ENCODE measurements at regions not wholly inside any gene's neighbourhood (a gene's known extent, or its start where the extent isn't known, plus 50 kb on each side); places are given as distances from the start of the nearest gene placed in this dataset.

DNA sequence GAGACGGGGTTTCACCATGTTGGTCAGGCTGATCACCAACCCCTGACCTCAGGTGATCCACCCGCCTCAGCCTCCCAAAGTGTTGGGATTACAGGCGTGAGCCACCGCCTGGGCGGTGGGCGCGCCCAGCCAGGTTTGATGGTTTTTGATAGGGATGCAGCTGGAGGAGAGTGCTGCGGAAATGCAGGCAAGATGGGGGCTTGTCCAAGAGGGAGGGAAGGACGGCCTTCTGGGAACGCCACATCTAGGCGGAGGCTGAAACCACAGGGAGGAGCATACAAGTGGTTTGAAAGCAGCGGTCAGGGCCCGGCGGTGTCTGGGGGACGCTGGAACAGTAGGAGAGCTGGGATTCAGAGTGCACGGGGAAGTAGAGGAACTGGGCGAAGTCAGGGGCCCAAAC lies 134.6 kb downstream of the VRK1 start:
- no peak overlapping the region for H3K27ac ChIP-seq
- H3K4me2 ChIP-seq (ENCODE audit: low read length), result no peak overlapping the region
- no peaks in the 10 kb centered on the region for H3K4me1 ChIP-seq
- H3K79me2 ChIP-seq, result no peaks in the 10 kb centered on the region
- no peak overlapping the region for H2AFZ ChIP-seq
- H3K27me3 ChIP-seq (ENCODE audit: control insufficient read depth, insufficient read depth, low read length), result no peaks in the 10 kb centered on the region
- H3K36me3 ChIP-seq (ENCODE audit: control insufficient read depth, insufficient read depth, low read length), result no peaks in the 10 kb centered on the region
- H3K9ac ChIP-seq, result no peak overlapping the region
- H3K4me3 ChIP-seq (ENCODE audit: low read depth, low read length), result no peak overlapping the region
- H3K9me3 ChIP-seq (ENCODE audit: control insufficient read depth, low read length), result no peaks in the 10 kb centered on the region
- TF ChIP-seq, protein P1, sequence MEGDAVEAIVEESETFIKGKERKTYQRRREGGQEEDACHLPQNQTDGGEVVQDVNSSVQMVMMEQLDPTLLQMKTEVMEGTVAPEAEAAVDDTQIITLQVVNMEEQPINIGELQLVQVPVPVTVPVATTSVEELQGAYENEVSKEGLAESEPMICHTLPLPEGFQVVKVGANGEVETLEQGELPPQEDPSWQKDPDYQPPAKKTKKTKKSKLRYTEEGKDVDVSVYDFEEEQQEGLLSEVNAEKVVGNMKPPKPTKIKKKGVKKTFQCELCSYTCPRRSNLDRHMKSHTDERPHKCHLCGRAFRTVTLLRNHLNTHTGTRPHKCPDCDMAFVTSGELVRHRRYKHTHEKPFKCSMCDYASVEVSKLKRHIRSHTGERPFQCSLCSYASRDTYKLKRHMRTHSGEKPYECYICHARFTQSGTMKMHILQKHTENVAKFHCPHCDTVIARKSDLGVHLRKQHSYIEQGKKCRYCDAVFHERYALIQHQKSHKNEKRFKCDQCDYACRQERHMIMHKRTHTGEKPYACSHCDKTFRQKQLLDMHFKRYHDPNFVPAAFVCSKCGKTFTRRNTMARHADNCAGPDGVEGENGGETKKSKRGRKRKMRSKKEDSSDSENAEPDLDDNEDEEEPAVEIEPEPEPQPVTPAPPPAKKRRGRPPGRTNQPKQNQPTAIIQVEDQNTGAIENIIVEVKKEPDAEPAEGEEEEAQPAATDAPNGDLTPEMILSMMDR (IDR thresholded peaks at IDR 0.05), result no peak

DNA sequence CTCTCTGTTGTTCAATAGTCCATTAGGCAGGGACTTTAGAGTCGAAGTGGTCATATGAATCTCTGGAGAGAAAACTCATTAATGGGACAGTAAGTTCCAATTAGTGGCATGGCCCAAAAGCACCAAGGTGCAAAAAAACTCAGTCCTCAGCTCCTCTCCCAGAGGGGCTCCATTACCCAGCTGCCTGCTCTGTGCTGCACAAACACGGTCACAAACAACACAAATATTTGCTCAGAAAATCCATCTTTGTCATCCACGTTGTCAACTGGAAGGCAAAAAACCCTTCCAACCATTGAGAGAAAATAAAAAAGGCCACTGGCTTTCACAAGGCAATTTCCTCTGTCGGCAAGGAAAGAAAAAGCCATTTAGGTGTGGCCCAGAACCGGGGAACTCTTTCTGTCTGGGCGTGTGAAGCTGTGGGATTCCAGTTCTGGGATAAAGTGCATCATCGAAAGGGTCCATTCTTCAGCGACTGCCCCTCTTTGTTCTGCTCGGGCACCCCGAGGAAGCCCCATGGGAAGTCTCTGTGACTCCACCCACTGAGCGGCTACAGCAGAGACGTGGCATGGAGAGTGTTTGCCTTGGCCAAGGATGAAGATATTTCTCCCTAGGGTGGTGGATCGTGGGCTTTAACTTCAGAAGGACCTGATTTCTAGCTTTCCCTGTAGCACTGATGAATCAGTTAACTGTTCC lies 137.6 kb downstream of the VRK1 start:
- H3K4me3 ChIP-seq (ENCODE audit: low read depth, low read length), result no peak overlapping the region
- H3K27ac ChIP-seq, result no peak overlapping the region
- H3K27me3 ChIP-seq (ENCODE audit: control insufficient read depth, insufficient read depth, low read length), result no peaks in the 10 kb centered on the region
- H2AFZ ChIP-seq, result no peak overlapping the region
- no peaks in the 10 kb centered on the region for H3K79me2 ChIP-seq
- no peaks in the 10 kb centered on the region for H3K9me3 ChIP-seq (ENCODE audit: control insufficient read depth, low read length)
- H3K9ac ChIP-seq, result no peak overlapping the region
- H3K36me3 ChIP-seq (ENCODE audit: control insufficient read depth, insufficient read depth, low read length), result no peaks in the 10 kb centered on the region
- TF ChIP-seq, protein P1 (IDR thresholded peaks at IDR 0.05), result no peak
- no peaks in the 10 kb centered on the region for H3K4me1 ChIP-seq
- H3K4me2 ChIP-seq (ENCODE audit: low read length), result no peak overlapping the region

- Histone ChIP-seq H3K9me3 (ENCODE audit: control insufficient read depth, low read length) (no peaks in the 10 kb centered on the region), H3K4me1 (no peaks in the 10 kb centered on the region), H2AFZ (no peak overlapping the region), H3K27ac (no peak overlapping the region), H3K9ac (no peak overlapping the region), H3K36me3 (ENCODE audit: control insufficient read depth, insufficient read depth, low read length) (no peaks in the 10 kb centered on the region), H3K27me3 (ENCODE audit: control insufficient read depth, insufficient read depth, low read length) (no peaks in the 10 kb centered on the region), H3K4me3 (ENCODE audit: low read depth, low read length) (no peak overlapping the region), H3K79me2 (no peaks in the 10 kb centered on the region), H3K4me2 (ENCODE audit: low read length) (no peak overlapping the region)
- TF ChIP-seq, protein P1 (IDR thresholded peaks at IDR 0.05), result no peak
These were observed 141.8 kb downstream of the VRK1 start for GRCh38 chr14:96938946-96939345.

GRCh38 chr14:96940009-96940408 lies 142.8 kb downstream of the VRK1 start:
- TF ChIP-seq, protein P1 (IDR thresholded peaks at IDR 0.05), result no peak
- no peaks in the 10 kb centered on the region for H3K4me1 ChIP-seq
- H3K9ac ChIP-seq, result no peak overlapping the region
- H3K27ac ChIP-seq, result no peak overlapping the region
- H2AFZ ChIP-seq, result no peak overlapping the region
- no peaks in the 10 kb centered on the region for H3K27me3 ChIP-seq (ENCODE audit: control insufficient read depth, insufficient read depth, low read length)
- H3K4me3 ChIP-seq (ENCODE audit: low read depth, low read length), result no peak overlapping the region
- H3K79me2 ChIP-seq, result no peaks in the 10 kb centered on the region
- H3K4me2 ChIP-seq (ENCODE audit: low read length), result no peak overlapping the region
- H3K9me3 ChIP-seq (ENCODE audit: control insufficient read depth, low read length), result no peaks in the 10 kb centered on the region
- no peaks in the 10 kb centered on the region for H3K36me3 ChIP-seq (ENCODE audit: control insufficient read depth, insufficient read depth, low read length)

- TF ChIP-seq, protein P1 (IDR thresholded peaks at IDR 0.05), result no peak
- Histone ChIP-seq H3K79me2 (no peaks in the 10 kb centered on the region), H3K27me3 (ENCODE audit: control insufficient read depth, insufficient read depth, low read length) (no peaks in the 10 kb centered on the region), H3K4me2 (ENCODE audit: low read length) (no peak overlapping the region), H3K27ac (no peak overlapping the region), H3K4me1 (no peaks in the 10 kb centered on the region), H3K36me3 (ENCODE audit: control insufficient read depth, insufficient read depth, low read length) (no peaks in the 10 kb centered on the region), H3K9me3 (ENCODE audit: control insufficient read depth, low read length) (no peaks in the 10 kb centered on the region), H2AFZ (no peak overlapping the region), H3K9ac (no peak overlapping the region), H3K4me3 (ENCODE audit: low read depth, low read length) (no peak overlapping the region)
These were observed 147.1 kb downstream of the VRK1 start for GRCh38 chr14:96944297-96944696.
